Breast epithelium (tissue), 4 donors: ENCODE measurements at regions not wholly inside any gene's neighbourhood (a gene's known extent, or its start where the extent isn't known, plus 50 kb on each side); places are given as distances from the start of the nearest gene placed in this dataset.

Experiments
- DNase-seq, 2 donors: peaks; one replicate each; pipeline ENCODE4 v3.0.0-alpha.2; 2019; ENCODE audit warnings: low spot score in 2 of 2
- H3K27ac ChIP-seq, 2 donors: fragments of 200-600 bp; sonication (generic) in 1 of 2; one replicate each; pipeline ENCODE4 v1.5.1; 2016 to 2019; ENCODE audit warnings: mild to moderate bottlenecking in 1 of 2
- H3K27me3 ChIP-seq, 2 donors: fragments of 200-600 bp; sonication (generic) in 1 of 2; one replicate each; pipeline versions ENCODE4 v1.5.1 to v1.6.0; 2017 to 2019; ENCODE audit warnings: control low read depth in 1 of 2, mild to moderate bottlenecking in 1 of 2
- H3K36me3 ChIP-seq: fragments of 200-600 bp; one replicate; pipeline ENCODE4 v1.5.1; 2019
- H3K4me1 ChIP-seq, 2 donors: fragments of 200-600 bp; sonication (generic); one replicate each; pipeline ENCODE4 v1.5.1; 2016 to 2019; ENCODE audit warnings: control low read depth in 1 of 2
- H3K4me3 ChIP-seq, 3 donors: fragments of 200-600 bp; sonication (generic); 1 replicate in 2 of 3; 2 replicates in 1 of 3; pipeline ENCODE4 v1.5.1; 2016 to 2019; ENCODE audit warnings: mild to moderate bottlenecking in 3 of 3, moderate library complexity in 2 of 3
- H3K9me3 ChIP-seq, 2 donors: fragments of 200-600 bp; sonication (generic) in 1 of 2; one replicate each; pipeline ENCODE4 v1.5.1; 2016 to 2019; ENCODE audit warnings: control low read depth in 1 of 2
- CTCF ChIP-seq, 3 donors: fragments of 450-650 bp; IDR thresholded peaks; one replicate each; pipeline ENCODE4 v1.5.1; 2016 to 2017; ENCODE audit warnings: antibody characterized with exemption in 3 of 3, mild to moderate bottlenecking in 3 of 3, moderate library complexity in 3 of 3
- POLR2A ChIP-seq: fragments of 450-650 bp; IDR thresholded peaks from one replicate; pipeline ENCODE4 v1.6.1; 2016; ENCODE audit warnings: antibody characterized with exemption, mild to moderate bottlenecking, moderate library complexity
- POLR2AphosphoS5 ChIP-seq, 3 donors: sonication (generic); formaldehyde crosslinking; IDR thresholded peaks; one replicate each; pipeline ENCODE4 v1.6.1; 2017; ENCODE audit warnings: antibody characterized with exemption in 3 of 3
- intact Hi-C: fragments of 100-400 bp; cut with DNase I; formaldehyde crosslinking; loops from one replicate; pipeline ENCODE4 v1.15.1; 2023; ENCODE audit warnings: low total_unique reads

- TF ChIP-seq CTCF (IDR thresholded peaks at IDR 0.05), result no peak
- no peak for TF ChIP-seq POLR2AphosphoS5 (IDR thresholded peaks at IDR 0.05)
- no peak for TF ChIP-seq POLR2A
- Histone ChIP-seq H3K4me3 (no peak overlapping the region), H3K4me1 (no peaks in the 10 kb centered on the region), H3K27ac (no peak overlapping the region), H3K27me3 (no peaks in the 10 kb centered on the region), H3K36me3 (no peaks in the 10 kb centered on the region), H3K9me3 (peaks cover 6 to 9% of the 10 kb centered on the region in 2 donors)
- intact Hi-C loops, result no loop called here
- no peak for DNase-seq
These were observed 50.0 kb upstream of the GPR39 start for GRCh38 chr2:132366421-132367180.
